ENCODE measurements at regions not wholly inside any gene's neighbourhood (a gene's known extent, or its start where the extent isn't known, plus 50 kb on each side); places are given as distances from the start of the nearest gene placed in this dataset.
"Not testable (repeated sequence)": the region's sequence is repeated elsewhere in the genome, so short reads cannot be mapped to it uniquely, and the experiment has no call there.

GRCh38 chr1:194068446-194069167 is 882.2 kb upstream of the B3GALT2 start:
- Histone ChIP-seq H3K4me3 (ENCODE audit: low read length) (no peak overlapping the region), H3K27me3 (ENCODE audit: control insufficient read depth, insufficient read depth) (no peaks in the 10 kb centered on the region), H3K9me3 (ENCODE audit: control insufficient read depth, low read length) (no peaks in the 10 kb centered on the region), H3K27ac (ENCODE audit: low read length) (peak overlapping the region; percentile 68), H3K4me1 (ENCODE audit: control insufficient read depth, insufficient read depth, low read length) (no peaks in the 10 kb centered on the region)
- DNase-seq (no peak), ATAC-seq (peak; percentile 56 to 63)
- intact Hi-C loops (cut with DNase I), result loop anchor here in 1 of 4 donors (5.0 kb wide), 1 partner anchor 116 kb away; no protein-coding TSS in a partner anchor
- WGBS, result 36% methylated on average over 5 of the region's 5 CpGs

DNA sequence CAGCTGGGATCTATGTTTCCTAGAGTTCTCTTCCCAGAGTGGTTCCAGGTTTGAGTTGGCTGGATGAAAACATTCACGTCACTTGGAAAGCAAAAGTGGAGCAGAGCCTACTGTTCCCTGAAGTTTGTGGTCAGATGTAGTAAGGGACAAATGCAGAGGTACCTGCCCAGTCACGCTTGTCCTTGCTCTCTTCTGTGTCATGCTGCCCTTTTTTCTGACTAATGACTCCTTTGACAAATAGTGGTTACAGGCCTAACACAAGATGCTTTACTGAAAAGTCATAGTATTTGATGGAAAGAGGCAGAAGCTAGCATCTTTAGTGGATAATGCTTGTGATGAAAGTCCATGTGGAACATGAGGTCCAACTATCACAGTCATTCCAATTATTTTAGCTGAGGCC is 881.4 kb upstream of the B3GALT2 start:
- WGBS, result 42% methylated on average over 2 of the region's 2 CpGs
- H3K27ac ChIP-seq (ENCODE audit: low read length), result peak overlapping the region; percentile 70
- no peaks in the 10 kb centered on the region for H3K9me3 ChIP-seq (ENCODE audit: control insufficient read depth, low read length)
- no peak overlapping the region for H3K4me3 ChIP-seq (ENCODE audit: low read length)
- DNase-seq (peak in 1 of 3 donors; percentile 12), ATAC-seq (peak; percentile 43 to 53)
- H3K4me1 ChIP-seq (ENCODE audit: control insufficient read depth, insufficient read depth, low read length), result no peaks in the 10 kb centered on the region
- intact Hi-C loops (cut with DNase I), result loop anchor here in 1 of 4 donors (5.0 kb wide), 1 partner anchor 115 kb away; no protein-coding TSS in a partner anchor
- H3K27me3 ChIP-seq (ENCODE audit: control insufficient read depth, insufficient read depth), result no peaks in the 10 kb centered on the region

DNA sequence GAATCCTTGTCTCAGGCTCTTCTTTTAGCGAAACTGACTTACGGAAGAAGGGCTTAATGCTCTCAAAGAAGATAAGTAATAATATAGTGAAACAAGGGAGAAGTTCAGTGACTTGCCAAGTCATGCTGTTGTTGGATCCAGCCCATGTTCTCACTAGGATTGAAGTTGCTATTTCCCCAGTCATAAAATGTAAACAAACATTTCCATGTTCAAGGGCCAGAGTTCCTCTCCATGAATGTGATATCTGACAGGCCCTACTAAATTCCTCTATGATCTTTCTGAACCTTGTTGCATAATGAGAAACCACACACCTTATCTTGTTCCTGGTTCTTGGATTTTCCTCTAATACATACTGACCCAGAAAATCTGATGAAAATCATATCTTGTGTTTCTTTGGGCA is 876.5 kb upstream of the B3GALT2 start:
- intact Hi-C loops (cut with DNase I), result no loop called here
- peak; percentile 20 to 40 for ATAC-seq
- 37% methylated on average over 2 of the region's 2 CpGs for WGBS
- Histone ChIP-seq H3K27ac (ENCODE audit: low read length) (peak overlapping the region; percentile 42), H3K9me3 (ENCODE audit: control insufficient read depth, low read length) (no peaks in the 10 kb centered on the region), H3K4me1 (ENCODE audit: control insufficient read depth, insufficient read depth, low read length) (no peaks in the 10 kb centered on the region), H3K27me3 (ENCODE audit: control insufficient read depth, insufficient read depth) (no peaks in the 10 kb centered on the region), H3K4me3 (ENCODE audit: low read length) (no peak overlapping the region)
- DNase-seq, result no peak

GRCh38 chr1:194062526-194062925 is 876.1 kb upstream of the B3GALT2 start:
- Histone ChIP-seq H3K9me3 (ENCODE audit: control insufficient read depth, low read length) (no peaks in the 10 kb centered on the region), H3K27ac (ENCODE audit: low read length) (peak overlapping the region; percentile 42), H3K27me3 (ENCODE audit: control insufficient read depth, insufficient read depth) (no peaks in the 10 kb centered on the region), H3K4me3 (ENCODE audit: low read length) (no peak overlapping the region), H3K4me1 (ENCODE audit: control insufficient read depth, insufficient read depth, low read length) (no peaks in the 10 kb centered on the region)
- intact Hi-C loops (cut with DNase I), result no loop called here
- 35% methylated on average over 1 of the region's 1 CpG for WGBS
- ATAC-seq (peak; percentile 51 to 59), DNase-seq (no peak)

- Histone ChIP-seq H3K4me3 (ENCODE audit: low read length) (no peak overlapping the region), H3K4me1 (ENCODE audit: control insufficient read depth, insufficient read depth, low read length) (peaks cover 3% of the 10 kb centered on the region), H3K9me3 (ENCODE audit: control insufficient read depth, low read length) (no peaks in the 10 kb centered on the region), H3K27me3 (ENCODE audit: control insufficient read depth, insufficient read depth) (no peaks in the 10 kb centered on the region), H3K27ac (ENCODE audit: low read length) (no peak overlapping the region)
- DNase-seq (no peak), ATAC-seq (no peak)
- 71% methylated on average over 4 of the region's 4 CpGs for WGBS
- intact Hi-C loops (cut with DNase I), result no loop called here
These were observed 874.1 kb upstream of the B3GALT2 start for GRCh38 chr1:194060481-194060880.

GRCh38 chr1:194058268-194058667 is 871.9 kb upstream of the B3GALT2 start:
- H3K27ac ChIP-seq (ENCODE audit: low read length); H3K9me3 ChIP-seq (ENCODE audit: control insufficient read depth, low read length); ATAC-seq; H3K4me1 ChIP-seq (ENCODE audit: control insufficient read depth, insufficient read depth, low read length); H3K27me3 ChIP-seq (ENCODE audit: control insufficient read depth, insufficient read depth); intact Hi-C loops (cut with DNase I); DNase-seq; H3K4me3 ChIP-seq (ENCODE audit: low read length): not testable (repeated sequence)
- 85% methylated on average over 5 of the region's 5 CpGs for WGBS

- H3K27me3 ChIP-seq (ENCODE audit: control insufficient read depth, insufficient read depth), result no peaks in the 10 kb centered on the region
- peaks cover 3% of the 10 kb centered on the region for H3K4me1 ChIP-seq (ENCODE audit: control insufficient read depth, insufficient read depth, low read length)
- intact Hi-C loops (cut with DNase I), result no loop called here
- 67% methylated on average over 2 of the region's 2 CpGs for WGBS
- no peak overlapping the region for H3K27ac ChIP-seq (ENCODE audit: low read length)
- H3K4me3 ChIP-seq (ENCODE audit: low read length), result no peak overlapping the region
- ATAC-seq, result peak in 1 of 2 donors; percentile 33
- no peak for DNase-seq
- no peaks in the 10 kb centered on the region for H3K9me3 ChIP-seq (ENCODE audit: control insufficient read depth, low read length)
These were observed 869.8 kb upstream of the B3GALT2 start for GRCh38 chr1:194056169-194056568.

DNA sequence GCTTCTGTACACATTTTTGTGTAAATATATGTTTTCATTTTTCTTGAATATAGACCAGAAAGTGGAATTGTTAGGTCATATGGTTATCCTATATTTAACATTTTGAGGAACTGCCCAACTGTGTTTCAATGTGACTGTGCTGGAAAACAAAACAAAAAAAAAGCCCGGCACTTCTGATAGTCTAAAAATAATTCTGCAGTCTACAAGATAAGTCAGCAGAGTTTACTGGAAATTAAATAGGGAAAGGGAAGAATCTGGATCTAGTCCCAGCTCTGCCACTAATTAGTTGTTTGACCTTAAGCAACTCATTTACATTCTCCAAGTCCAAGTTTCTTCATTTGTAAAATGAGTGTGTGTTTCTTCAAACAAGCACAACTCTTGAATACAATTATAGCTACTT is 869.1 kb upstream of the B3GALT2 start:
- Histone ChIP-seq H3K27me3 (ENCODE audit: control insufficient read depth, insufficient read depth) (no peaks in the 10 kb centered on the region), H3K27ac (ENCODE audit: low read length) (no peak overlapping the region), H3K4me1 (ENCODE audit: control insufficient read depth, insufficient read depth, low read length) (peaks cover 3% of the 10 kb centered on the region), H3K4me3 (ENCODE audit: low read length) (no peak overlapping the region), H3K9me3 (ENCODE audit: control insufficient read depth, low read length) (no peaks in the 10 kb centered on the region)
- no peak for DNase-seq
- WGBS, result 3% methylated on average over 1 of the region's 1 CpG
- peak in 1 of 2 donors; percentile 41 for ATAC-seq
- intact Hi-C loops (cut with DNase I), result no loop called here

DNA sequence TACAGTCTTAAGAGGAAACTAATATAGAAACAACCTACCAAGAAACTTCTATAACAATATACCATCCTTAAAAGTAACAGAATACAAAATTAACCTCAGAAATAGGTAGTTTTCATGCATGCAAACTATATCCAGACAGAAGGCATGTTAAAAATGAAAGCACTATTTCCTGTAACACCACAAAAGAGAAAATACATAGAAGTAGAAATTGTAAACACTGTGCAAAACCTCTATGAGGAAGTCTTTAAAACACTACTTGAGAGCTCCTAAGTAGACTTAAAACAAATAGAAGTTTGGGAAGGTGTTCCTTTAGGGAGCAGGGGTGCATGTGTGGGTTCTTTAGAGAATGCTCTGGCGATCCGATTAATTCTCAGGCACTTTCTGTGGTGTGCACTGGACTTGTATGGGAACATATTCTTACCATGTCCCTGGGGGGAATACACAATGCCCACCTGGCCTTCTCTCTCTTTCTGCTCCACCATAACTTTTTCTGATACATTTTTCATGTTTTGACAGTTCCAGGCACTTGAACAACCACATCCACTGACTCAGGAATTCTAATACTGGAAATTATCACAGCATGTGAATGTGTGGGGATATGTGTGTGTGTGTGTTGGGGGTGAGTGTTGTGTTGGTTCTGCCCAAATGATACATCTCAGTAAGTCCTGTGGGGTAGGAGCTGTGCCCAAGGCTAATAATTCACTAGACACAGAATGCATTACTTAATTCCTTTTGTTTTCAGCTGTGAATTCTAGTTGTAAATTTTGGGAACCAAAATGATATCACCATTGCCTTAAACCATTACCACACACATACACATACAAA is 866.3 kb upstream of the B3GALT2 start:
- intact Hi-C loops (cut with DNase I), result no loop called here
- no peak for DNase-seq
- ATAC-seq, result no peak
- WGBS, result 93% methylated on average over 2 of the region's 2 CpGs
- no peak overlapping the region for H3K27ac ChIP-seq (ENCODE audit: low read length)
- H3K27me3 ChIP-seq (ENCODE audit: control insufficient read depth, insufficient read depth), result no peaks in the 10 kb centered on the region
- H3K4me1 ChIP-seq (ENCODE audit: control insufficient read depth, insufficient read depth, low read length), result peaks cover 3% of the 10 kb centered on the region
- no peak overlapping the region for H3K4me3 ChIP-seq (ENCODE audit: low read length)
- H3K9me3 ChIP-seq (ENCODE audit: control insufficient read depth, low read length), result no peaks in the 10 kb centered on the region

GRCh38 chr1:194047921-194048320 is 861.5 kb upstream of the B3GALT2 start:
- intact Hi-C loops (cut with DNase I), result no loop called here
- Histone ChIP-seq H3K4me3 (ENCODE audit: low read length) (no peak overlapping the region), H3K9me3 (ENCODE audit: control insufficient read depth, low read length) (no peaks in the 10 kb centered on the region), H3K27me3 (ENCODE audit: control insufficient read depth, insufficient read depth) (no peaks in the 10 kb centered on the region), H3K27ac (ENCODE audit: low read length) (no peak overlapping the region), H3K4me1 (ENCODE audit: control insufficient read depth, insufficient read depth, low read length) (no peaks in the 10 kb centered on the region)
- WGBS, result 65% methylated on average over 3 of the region's 3 CpGs
- ATAC-seq (no peak), DNase-seq (no peak)

DNA sequence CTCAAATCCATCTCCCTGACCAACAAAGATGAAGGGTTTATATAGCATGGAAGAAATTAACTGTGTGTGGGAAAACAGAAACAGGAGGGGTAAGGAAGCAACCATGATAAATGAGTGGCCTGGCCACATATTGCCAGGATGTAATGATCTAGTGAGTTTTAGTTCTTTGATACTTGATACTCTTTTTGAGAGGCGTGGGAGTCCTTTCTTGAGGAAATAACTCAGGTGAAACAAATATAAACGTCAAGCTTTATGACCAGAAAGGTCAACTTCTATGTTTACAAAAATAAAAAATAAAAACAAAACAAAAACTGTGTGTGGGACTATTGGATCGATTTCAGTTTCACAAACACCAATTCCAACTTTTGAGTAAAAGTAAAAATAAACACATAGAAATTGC is 860.8 kb upstream of the B3GALT2 start:
- no peaks in the 10 kb centered on the region for H3K9me3 ChIP-seq (ENCODE audit: control insufficient read depth, low read length)
- ATAC-seq (no peak), DNase-seq (no peak)
- H3K27ac ChIP-seq (ENCODE audit: low read length), result no peak overlapping the region
- WGBS, result 75% methylated on average over 3 of the region's 3 CpGs
- no peak overlapping the region for H3K4me3 ChIP-seq (ENCODE audit: low read length)
- no peaks in the 10 kb centered on the region for H3K27me3 ChIP-seq (ENCODE audit: control insufficient read depth, insufficient read depth)
- no peaks in the 10 kb centered on the region for H3K4me1 ChIP-seq (ENCODE audit: control insufficient read depth, insufficient read depth, low read length)
- intact Hi-C loops (cut with DNase I), result no loop called here
